HL-60/S4 (cell line): ENCODE measurements at regions not wholly inside any gene's neighbourhood (a gene's known extent, or its start where the extent isn't known, plus 50 kb on each side); places are given as distances from the start of the nearest gene placed in this dataset.

Experiments
- in situ Hi-C: fragments of 300-500 bp; cut with MboI; formaldehyde crosslinking; loops from 2 replicates; pipeline ENCODE4 v1.14.3; 2022; ENCODE audit warnings: low sequenced_read_pairs

DNA sequence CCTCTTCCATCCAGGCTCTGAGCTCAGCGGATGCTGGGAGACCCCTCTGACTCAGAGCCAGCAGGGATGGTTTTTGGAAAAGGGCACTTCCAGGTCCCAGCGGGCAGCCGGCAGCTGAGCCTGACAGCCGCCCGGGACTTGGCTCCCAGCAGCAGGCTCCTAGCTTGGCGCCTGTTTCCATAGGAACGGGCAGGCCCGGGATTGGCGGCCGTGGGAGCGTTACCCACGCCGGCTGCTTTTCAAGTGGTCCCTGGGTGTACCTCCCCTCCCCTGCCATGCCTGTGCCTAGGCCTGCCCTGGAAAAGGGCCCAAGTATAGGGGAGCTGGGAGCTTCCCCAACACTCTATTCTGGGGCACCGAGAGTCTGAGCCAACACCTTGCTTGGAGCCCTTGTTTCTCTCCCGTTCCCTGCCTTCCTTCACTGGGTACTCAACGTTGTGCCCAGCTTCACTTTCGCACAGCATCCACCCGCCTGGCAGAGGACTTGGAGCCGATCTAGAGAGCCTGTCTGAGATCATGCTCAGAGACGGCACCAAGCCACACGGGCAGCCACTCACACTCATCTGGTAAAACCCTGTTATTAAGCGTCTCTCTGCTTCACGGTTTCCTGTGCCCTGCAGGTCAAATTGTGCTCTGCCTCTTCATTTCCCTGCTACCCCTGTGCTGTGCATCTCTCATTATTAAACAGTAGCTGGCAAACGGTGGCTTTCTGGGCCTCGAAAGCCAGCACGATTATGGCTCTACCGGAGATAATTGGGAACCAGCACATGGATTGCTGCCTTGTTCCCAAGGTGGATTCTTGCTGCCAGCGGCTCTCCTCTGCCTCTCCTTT is 521.5 kb downstream of the BCOR start:
- in situ Hi-C loops: no loop called here

DNA sequence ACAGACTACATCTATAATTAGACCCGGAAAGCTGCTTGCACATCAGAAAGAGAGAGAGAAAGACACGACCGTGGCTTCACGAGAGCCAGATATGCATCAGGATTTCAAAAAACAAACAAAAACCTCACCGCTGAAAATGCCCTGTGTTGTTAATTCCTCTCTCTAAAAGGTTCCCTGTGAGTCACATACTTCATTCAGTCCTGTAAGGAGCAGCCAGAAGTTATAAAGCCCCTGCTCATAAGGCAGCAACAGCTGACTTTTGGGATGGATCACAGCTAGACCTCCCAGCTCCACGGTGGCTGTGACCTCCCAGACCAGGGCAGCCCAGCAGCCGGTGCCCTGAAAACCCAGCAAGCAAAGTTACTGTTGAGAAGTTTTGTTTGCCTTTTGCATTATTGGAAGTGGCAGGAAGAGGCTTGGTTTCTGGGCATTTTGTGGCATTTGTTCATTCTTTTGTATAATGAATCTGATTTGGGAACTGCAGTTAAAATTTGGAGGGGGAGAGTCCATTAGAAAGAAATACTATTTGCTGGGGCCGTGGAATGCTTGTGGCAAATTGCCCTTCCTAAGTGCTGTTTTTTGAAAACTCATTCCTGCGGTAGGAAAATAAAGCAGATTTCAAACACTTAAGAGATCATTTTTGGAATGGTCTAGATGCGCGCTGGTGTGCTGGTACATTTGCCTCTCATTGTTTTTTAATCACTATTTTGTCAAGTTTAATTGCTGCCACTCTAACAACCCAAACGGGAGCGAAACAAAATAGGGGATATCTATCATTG is 520.4 kb downstream of the BCOR start:
- in situ Hi-C loops: no loop called here

- in situ Hi-C loops: no loop called here
Measured at GRCh38 chrX:39577985-39578869, 519.5 kb downstream of the BCOR start.

- in situ Hi-C loops: no loop called here
Measured at GRCh38 chrX:39580043-39580442, 517.7 kb downstream of the BCOR start.

- in situ Hi-C loops: no loop called here
Measured at GRCh38 chrX:39581411-39581810, 516.3 kb downstream of the BCOR start.

GRCh38 chrX:39582091-39582490 is 515.7 kb downstream of the BCOR start:
- in situ Hi-C loops: no loop called here

- in situ Hi-C loops: no loop called here
Measured at GRCh38 chrX:39582976-39583375, 514.8 kb downstream of the BCOR start.

DNA sequence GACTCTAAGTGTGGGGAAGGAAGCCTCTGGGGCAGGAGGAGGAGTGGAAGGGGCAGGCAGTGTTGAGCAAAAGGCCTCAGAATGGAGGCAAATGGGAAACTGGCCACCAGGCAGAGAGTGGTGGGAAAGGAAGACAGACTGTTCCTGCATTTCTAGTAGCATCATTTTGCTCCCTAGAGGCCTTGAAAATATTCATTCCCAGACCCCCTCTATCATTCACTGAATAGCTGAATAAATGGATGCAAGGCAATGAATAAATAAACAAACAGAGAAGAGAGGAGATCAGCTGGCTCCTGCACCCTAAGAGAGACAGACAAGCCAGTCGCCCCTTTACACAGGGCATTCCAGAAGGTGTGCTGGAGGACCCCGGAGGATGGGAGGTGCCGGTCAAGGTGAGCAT is 511.9 kb downstream of the BCOR start:
- in situ Hi-C loops: no loop called here

DNA sequence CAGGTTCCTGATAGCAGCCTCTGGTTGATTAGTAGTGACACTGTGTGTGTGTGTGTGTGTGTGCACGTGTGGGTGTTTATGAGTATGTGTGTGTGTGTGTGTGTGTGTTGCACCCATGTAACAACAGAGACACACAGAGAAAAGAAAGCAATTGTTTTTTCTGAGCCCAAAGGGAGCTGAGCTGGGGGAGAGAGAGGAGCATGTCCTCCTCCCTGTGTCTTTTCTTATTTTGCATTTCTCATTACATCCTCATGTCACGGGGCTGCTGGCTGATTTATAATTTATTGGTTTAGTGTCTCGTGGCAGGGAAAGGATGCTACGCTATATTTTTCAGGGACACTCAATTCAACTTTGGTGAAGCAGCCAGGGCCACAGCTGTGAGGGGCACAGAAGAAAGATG is 511.4 kb downstream of the BCOR start:
- in situ Hi-C loops: no loop called here

DNA sequence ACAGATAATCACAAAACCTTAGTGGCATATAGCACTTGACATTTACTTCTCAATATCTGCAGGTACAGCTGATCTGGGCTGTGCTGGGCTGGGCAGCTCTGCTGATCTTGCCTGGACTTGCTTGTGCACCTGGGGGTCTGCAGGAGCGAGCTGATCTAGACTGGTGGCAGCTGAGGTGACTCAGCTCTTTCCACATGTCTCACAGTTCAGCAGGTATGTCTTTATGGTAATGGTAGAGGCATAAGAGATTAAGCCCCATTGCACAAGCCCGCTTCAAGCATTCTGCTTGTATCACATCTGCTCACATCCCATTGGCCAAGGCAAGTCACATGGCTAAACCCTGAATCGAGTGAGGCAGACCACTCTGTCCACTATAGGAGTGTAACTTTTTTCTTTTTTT is 506.7 kb downstream of the BCOR start:
- in situ Hi-C loops: no loop called here

GRCh38 chrX:39592776-39593175 is 505.0 kb downstream of the BCOR start:
- in situ Hi-C loops: no loop called here

DNA sequence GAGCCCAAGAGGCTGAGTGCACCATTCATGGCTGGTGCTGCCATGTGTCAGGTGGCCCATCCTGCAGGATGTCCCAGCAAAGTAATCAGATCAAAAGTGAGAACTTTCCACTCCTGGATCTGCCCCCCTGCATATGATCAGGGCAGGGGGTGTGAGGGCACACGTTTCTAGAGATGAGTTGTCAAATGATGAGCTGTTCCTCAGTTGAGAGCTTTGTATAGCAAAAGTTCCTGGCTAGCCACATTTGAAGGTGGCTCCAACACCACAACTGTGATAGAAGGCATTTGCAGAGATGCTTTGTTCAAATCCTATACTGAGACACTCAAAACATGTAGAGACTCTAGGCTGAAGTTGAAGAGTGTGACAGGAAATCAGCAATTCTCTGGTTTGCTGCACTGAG is 501.8 kb downstream of the BCOR start:
- in situ Hi-C loops: no loop called here

GRCh38 chrX:39596437-39596836 is 501.3 kb downstream of the BCOR start:
- in situ Hi-C loops: no loop called here

- in situ Hi-C loops: no loop called here
Measured at GRCh38 chrX:39599339-39599738, 498.4 kb downstream of the BCOR start.

DNA sequence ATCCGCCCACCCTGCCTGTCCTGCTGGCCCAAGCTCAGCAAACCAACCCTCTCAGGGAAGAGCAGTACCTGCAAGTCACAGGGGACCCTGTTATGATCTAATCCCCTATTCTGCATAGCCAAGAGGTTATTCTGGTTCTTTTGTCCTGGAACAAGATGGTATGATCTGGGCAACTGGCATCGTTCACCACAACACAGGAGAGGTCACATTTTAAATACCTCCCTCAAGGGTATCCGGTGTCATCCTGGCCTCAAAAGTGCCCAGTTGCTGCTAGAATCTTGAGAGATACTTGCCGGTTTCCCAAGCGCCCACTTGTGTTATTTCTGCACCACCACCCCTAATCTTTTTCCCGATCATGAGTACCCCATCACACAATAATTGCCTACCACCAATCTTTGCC is 497.5 kb downstream of the BCOR start:
- in situ Hi-C loops: no loop called here

DNA sequence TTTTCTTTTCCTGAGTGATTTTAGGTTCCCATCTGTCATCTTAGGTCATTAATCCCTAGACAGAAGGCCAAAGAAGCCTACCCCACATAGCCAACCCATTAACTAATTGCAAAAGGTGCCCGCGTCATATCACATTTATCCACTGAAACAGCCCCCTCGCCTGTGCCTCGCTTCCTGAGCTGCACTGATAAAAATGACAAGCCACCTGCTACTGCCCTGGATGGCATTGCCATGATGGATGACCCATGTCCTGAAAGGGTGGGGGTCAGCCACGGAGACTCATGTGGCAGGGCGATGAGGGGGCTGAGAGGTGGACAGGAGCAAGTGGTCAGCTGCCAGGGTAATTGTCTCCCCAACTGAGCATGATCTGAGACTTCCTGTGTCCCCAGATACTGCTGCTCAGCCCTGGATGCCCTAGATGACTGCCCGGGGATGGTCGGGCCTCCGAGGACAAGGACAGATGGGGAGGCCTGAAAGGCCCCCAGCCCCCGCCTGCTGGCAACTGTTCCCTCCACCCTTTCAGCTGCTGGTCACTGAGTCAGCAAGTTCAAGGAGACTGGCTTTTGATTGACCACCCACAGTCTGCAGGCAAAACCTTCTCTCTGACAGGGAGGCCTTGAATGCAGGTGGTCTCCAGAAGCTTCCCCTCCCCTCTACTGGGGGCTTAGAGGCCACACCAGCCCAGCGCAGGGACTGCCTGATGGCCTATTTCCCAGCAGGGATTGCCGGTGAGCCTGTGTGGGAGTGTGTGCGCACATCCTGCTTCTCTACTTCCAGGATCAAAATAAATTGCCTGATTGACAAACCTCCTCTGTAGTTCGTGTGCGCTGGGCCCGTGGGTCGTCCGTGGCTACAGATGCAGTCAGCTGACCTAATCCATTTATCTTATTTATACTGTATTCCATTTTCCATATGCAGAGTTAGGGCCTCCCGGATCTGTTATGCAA is 496.3 kb downstream of the BCOR start:
- in situ Hi-C loops: no loop called here

- in situ Hi-C loops: no loop called here
Measured at GRCh38 chrX:39602195-39602594, 495.6 kb downstream of the BCOR start.

DNA sequence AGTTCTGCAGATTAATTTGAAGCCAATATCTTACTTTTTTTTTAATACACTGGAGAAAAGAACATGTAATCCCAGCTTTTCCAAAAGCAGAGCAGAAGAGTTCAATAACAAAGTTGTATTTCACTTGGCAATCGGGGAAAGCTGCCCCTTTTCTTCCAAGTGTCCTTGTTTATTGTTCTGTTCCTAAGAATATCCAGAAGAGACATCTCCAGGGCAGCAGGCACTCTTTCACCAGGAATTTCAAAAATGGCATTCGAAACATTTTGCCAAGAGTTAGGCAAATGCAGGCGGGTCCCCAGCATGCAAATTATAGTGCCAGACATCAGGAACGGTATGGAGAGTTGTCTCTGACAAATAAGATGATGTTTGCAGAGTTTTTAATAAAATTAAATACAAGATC is 494.5 kb downstream of the BCOR start:
- in situ Hi-C loops: no loop called here

GRCh38 chrX:39605183-39605582 is 492.6 kb downstream of the BCOR start:
- in situ Hi-C loops: no loop called here

- in situ Hi-C loops: no loop called here
Measured at GRCh38 chrX:39605866-39606265, 491.9 kb downstream of the BCOR start.
